ENCODE measurements at regions not wholly inside any gene's neighbourhood (a gene's known extent, or its start where the extent isn't known, plus 50 kb on each side); places are given as distances from the start of the nearest gene placed in this dataset.

DNA sequence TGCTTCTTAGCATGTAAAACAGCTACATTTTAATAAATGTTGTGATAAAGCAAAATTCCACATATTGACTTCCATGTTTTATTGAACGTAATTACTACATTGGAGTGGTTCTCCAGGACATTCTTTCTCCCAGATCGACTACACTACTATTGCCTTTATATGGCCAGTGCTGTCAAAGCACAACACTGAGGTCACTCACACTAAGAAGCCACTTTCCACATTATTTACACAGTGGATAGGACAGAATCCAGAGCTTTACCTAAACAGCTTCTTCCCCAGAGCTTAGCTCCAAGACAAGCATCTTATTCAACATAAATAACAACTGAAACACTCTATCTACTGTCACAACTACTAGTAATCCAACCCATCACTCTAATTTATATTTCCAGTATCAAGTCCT, 73.9 kb upstream of the WDR75 start:
- peaks cover 7% of the 10 kb centered on the region for H3K4me1 Mint-ChIP-seq (ENCODE audit: low read depth)
- DNase-seq: no peak
- H3K9me3 Mint-ChIP-seq: no peaks in the 10 kb centered on the region
- no peaks in the 10 kb centered on the region for H3K36me3 Mint-ChIP-seq (ENCODE audit: insufficient read depth in 2 of 2)
- no peak for ATAC-seq (replicated peaks in 1 of 2)
- no peak overlapping the region for H3K27ac Mint-ChIP-seq
- H3K27me3 Mint-ChIP-seq (ENCODE audit: low read depth): no peaks in the 10 kb centered on the region
- no peak overlapping the region for H3K4me3 Mint-ChIP-seq

DNA sequence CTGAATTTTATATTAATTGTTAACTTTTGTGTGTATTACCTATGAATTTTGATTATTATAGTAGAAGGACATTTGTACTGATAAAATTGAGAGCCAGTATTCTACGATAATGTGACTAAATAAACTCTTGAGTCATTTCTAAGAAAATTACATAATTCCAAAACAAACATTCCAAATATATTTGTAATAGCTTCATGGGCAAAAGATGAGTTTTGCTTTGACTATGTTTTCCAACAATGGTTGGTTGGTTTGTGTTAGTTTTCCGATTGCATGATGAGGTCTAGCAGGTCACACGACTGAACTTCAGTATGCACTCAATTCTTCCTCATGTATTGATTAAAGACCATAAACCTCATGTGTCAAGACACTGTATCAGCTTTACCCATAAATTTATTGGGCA, 71.7 kb upstream of the WDR75 start:
- H3K36me3 Mint-ChIP-seq (ENCODE audit: insufficient read depth in 2 of 2): no peaks in the 10 kb centered on the region
- H3K27me3 Mint-ChIP-seq (ENCODE audit: low read depth): no peaks in the 10 kb centered on the region
- no peak overlapping the region for H3K27ac Mint-ChIP-seq
- no peak overlapping the region for H3K4me3 Mint-ChIP-seq
- no peaks in the 10 kb centered on the region for H3K4me1 Mint-ChIP-seq (ENCODE audit: low read depth)
- no peaks in the 10 kb centered on the region for H3K9me3 Mint-ChIP-seq
- ATAC-seq (replicated peaks in 1 of 2): no peak
- DNase-seq: no peak

DNA sequence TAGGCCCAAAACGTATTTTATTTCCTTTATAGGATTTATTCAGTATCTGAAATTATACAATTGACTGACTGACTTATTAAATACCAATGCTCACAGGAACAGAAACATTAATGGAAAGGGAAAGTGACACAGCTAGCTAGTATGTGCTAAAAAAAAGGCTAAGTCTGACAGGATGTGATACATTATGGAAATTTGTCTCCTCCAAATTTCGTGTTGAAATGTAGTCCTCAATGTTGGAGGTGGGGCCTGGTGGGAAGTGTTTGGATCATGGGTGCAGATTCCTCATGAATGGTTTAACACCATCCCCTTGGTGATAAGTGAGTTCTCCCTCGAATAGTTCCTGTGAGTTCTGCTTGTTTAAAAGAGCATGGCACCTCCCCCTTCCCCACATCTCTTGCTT, 70.6 kb upstream of the WDR75 start:
- H3K9me3 Mint-ChIP-seq: no peaks in the 10 kb centered on the region
- no peaks in the 10 kb centered on the region for H3K4me1 Mint-ChIP-seq (ENCODE audit: low read depth)
- no peaks in the 10 kb centered on the region for H3K27me3 Mint-ChIP-seq (ENCODE audit: low read depth)
- H3K4me3 Mint-ChIP-seq: no peak overlapping the region
- no peak overlapping the region for H3K27ac Mint-ChIP-seq
- no peaks in the 10 kb centered on the region for H3K36me3 Mint-ChIP-seq (ENCODE audit: insufficient read depth in 2 of 2)
- DNase-seq (no peak), ATAC-seq (replicated peaks in 1 of 2) (no peak)

DNA sequence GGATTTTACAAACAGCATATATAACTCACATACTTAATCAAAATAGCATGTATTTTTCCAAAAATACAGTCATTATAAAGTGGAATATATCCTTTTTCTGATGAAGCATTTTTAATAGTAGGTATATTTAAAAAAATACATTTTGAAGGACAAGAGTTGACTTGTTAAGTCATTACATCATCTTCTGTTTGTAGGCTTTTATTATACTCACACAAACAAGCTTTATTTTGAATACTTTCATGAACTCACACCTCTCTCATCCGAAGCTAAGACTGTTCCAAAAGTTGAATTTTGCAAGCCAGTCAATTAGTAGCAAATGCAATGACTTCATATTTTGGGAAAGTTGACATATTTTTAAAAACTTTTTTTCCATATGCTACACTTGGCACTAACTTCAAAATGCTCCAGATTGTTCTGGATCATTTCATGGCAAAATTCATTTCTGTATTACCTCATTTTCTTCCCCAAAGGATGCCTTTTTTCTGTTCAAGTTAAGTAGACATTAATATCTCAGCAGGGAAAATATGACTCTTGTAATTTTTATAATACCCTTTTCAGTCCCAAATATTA, 68.5 kb upstream of the WDR75 start:
- no peak for DNase-seq
- Mint-ChIP-seq H3K4me1 (ENCODE audit: low read depth) (no peaks in the 10 kb centered on the region), H3K27me3 (ENCODE audit: low read depth) (no peaks in the 10 kb centered on the region), H3K4me3 (no peak overlapping the region), H3K36me3 (ENCODE audit: insufficient read depth in 2 of 2) (no peaks in the 10 kb centered on the region), H3K27ac (no peak overlapping the region), H3K9me3 (no peaks in the 10 kb centered on the region)
- ATAC-seq (replicated peaks in 1 of 2): no peak

GRCh38 chr2:189374481-189374880, 66.8 kb upstream of the WDR75 start:
- Mint-ChIP-seq H3K9me3 (no peaks in the 10 kb centered on the region), H3K4me3 (no peak overlapping the region), H3K27me3 (ENCODE audit: low read depth) (no peaks in the 10 kb centered on the region), H3K36me3 (ENCODE audit: insufficient read depth in 2 of 2) (no peaks in the 10 kb centered on the region), H3K27ac (no peak overlapping the region), H3K4me1 (ENCODE audit: low read depth) (no peaks in the 10 kb centered on the region)
- DNase-seq (no peak), ATAC-seq (replicated peaks in 1 of 2) (no peak)

GRCh38 chr2:189375842-189376241, 65.4 kb upstream of the WDR75 start:
- no peaks in the 10 kb centered on the region for H3K9me3 Mint-ChIP-seq
- DNase-seq (no peak), ATAC-seq (replicated peaks in 1 of 2) (no peak)
- no peaks in the 10 kb centered on the region for H3K27me3 Mint-ChIP-seq (ENCODE audit: low read depth)
- no peaks in the 10 kb centered on the region for H3K4me1 Mint-ChIP-seq (ENCODE audit: low read depth)
- H3K36me3 Mint-ChIP-seq (ENCODE audit: insufficient read depth in 2 of 2): no peaks in the 10 kb centered on the region
- no peak overlapping the region for H3K27ac Mint-ChIP-seq
- no peak overlapping the region for H3K4me3 Mint-ChIP-seq

DNA sequence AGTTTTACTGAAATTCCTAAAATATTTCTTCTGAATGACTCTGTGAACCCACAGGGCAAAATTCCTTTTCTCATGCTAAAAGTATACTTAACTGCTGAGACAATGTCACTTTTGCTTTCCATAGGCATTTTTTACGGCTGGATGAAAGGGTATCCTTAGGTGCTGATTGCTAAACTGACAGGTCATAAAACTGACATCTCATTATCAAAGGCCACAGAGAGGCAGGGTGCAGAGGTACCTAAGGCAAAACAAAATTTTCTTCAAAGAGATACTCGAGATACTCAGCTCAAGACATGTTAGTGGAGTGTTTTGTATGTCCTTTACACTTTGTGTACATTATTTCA, 62.0 kb upstream of the WDR75 start:
- H3K9me3 Mint-ChIP-seq: no peaks in the 10 kb centered on the region
- no peaks in the 10 kb centered on the region for H3K36me3 Mint-ChIP-seq (ENCODE audit: insufficient read depth in 2 of 2)
- no peak overlapping the region for H3K4me3 Mint-ChIP-seq
- H3K4me1 Mint-ChIP-seq (ENCODE audit: low read depth): no peaks in the 10 kb centered on the region
- DNase-seq: no peak
- no peak for ATAC-seq (replicated peaks in 1 of 2)
- no peak overlapping the region for H3K27ac Mint-ChIP-seq
- no peaks in the 10 kb centered on the region for H3K27me3 Mint-ChIP-seq (ENCODE audit: low read depth)

DNA sequence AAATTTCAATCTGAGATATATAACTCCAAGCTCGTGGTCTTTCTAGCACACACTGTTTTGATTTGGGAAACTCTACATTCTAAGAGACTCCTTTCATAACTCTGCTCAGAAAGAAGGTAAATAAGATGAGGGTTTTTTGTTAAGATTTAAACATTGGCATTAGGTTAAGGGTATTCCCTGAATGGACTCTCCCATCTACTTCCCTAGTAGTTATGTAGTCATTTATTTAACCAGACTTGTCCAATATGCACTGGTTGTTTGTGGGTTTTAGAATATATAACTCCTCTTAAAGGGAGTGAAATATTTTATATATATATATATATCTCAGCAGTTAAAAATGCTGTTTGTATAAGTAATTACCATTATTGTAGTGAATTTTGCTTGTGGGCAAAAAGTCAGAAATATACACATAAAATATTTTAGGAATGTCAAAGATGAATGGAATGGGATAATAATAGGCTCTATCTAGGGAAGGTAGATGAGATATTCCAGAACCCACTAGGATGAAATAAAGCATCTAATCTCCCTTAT, 61.5 kb upstream of the WDR75 start:
- Mint-ChIP-seq H3K27me3 (ENCODE audit: low read depth) (no peaks in the 10 kb centered on the region), H3K4me3 (no peak overlapping the region), H3K36me3 (ENCODE audit: insufficient read depth in 2 of 2) (no peaks in the 10 kb centered on the region), H3K9me3 (no peaks in the 10 kb centered on the region), H3K4me1 (ENCODE audit: low read depth) (no peaks in the 10 kb centered on the region), H3K27ac (no peak overlapping the region)
- DNase-seq (no peak), ATAC-seq (replicated peaks in 1 of 2) (no peak)

DNA sequence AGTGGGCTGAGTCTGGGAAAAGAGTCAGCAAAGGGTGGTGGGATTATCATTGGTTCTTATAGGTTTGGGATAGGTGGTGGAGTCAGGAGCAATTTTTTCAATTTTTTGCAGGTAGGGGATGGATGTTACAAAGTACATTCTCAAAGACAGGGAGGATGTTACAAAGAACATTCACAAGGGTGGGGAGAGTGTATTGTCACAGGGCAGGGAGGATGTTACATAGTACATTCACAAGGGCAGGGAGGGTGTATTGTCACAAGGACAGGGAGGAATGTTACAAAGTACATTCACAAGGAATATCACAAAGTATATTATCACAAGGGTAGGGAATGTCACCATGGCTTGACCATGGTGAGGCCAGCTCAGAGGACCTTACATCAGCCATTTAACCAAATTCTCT, 58.6 kb upstream of the WDR75 start:
- H3K4me1 Mint-ChIP-seq (ENCODE audit: low read depth): no peaks in the 10 kb centered on the region
- H3K36me3 Mint-ChIP-seq (ENCODE audit: insufficient read depth in 2 of 2): no peaks in the 10 kb centered on the region
- no peak overlapping the region for H3K4me3 Mint-ChIP-seq
- no peak overlapping the region for H3K27ac Mint-ChIP-seq
- peaks cover 0 to 2% of the 10 kb centered on the region in 2 donors for H3K9me3 Mint-ChIP-seq
- no peaks in the 10 kb centered on the region for H3K27me3 Mint-ChIP-seq (ENCODE audit: low read depth)
- DNase-seq (no peak), ATAC-seq (replicated peaks in 1 of 2) (no peak)

DNA sequence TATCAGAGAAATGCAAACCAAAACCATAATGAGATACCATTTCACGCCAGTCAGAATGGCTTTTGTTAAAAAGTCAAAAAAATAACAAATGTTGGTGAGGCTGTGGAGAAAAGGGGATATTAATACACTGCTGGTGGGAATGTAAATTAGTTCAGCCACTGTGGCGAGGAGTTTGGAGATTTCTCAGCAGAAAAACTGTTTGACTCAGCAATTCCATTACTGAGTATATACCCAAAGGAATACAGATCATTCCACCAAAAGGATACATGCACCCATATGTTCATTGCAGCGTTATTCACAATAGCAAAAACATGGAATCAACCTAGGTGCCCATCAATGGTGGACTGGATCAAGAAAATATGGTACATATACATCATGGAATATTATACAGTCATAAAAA, 54.5 kb upstream of the WDR75 start:
- Mint-ChIP-seq H3K9me3 (peaks cover 0 to 2% of the 10 kb centered on the region in 2 donors), H3K27ac (no peak overlapping the region), H3K4me1 (ENCODE audit: low read depth) (no peaks in the 10 kb centered on the region), H3K27me3 (ENCODE audit: low read depth) (no peaks in the 10 kb centered on the region), H3K36me3 (ENCODE audit: insufficient read depth in 2 of 2) (no peaks in the 10 kb centered on the region), H3K4me3 (no peak overlapping the region)
- no peak for ATAC-seq (replicated peaks in 1 of 2)
- DNase-seq: no peak

DNA sequence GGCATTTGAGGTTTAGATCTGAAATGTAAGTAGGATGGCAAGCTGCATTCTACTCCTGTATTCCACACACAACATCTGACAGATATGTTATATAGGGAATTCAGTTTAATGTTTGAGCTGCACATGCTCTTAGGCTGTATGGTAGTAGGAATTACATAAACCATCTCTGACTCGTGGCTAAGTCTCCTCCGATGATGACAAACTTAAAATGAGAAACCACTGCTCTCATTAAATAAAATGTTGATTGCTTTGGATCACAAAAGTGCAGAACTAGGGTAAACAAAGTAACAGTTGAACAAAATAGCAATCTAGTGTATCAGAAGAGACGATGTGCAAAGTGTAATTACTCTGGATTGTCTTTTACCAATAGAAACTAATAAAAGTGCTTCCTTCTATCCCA, 50.1 kb upstream of the WDR75 start:
- no peak overlapping the region for H3K27ac Mint-ChIP-seq
- no peak for DNase-seq
- no peaks in the 10 kb centered on the region for H3K4me1 Mint-ChIP-seq (ENCODE audit: low read depth)
- H3K9me3 Mint-ChIP-seq: no peaks in the 10 kb centered on the region
- no peak overlapping the region for H3K4me3 Mint-ChIP-seq
- ATAC-seq (replicated peaks in 1 of 2): no peak
- H3K27me3 Mint-ChIP-seq (ENCODE audit: low read depth): no peaks in the 10 kb centered on the region
- H3K36me3 Mint-ChIP-seq (ENCODE audit: insufficient read depth in 2 of 2): no peaks in the 10 kb centered on the region

All from activated T-cell treated with anti-CD3 and anti-CD28 coated beads, Interleukin-2, amount 50 U/mL, for 72 hours (primary cell).